HG02610 (cell line): ENCODE measurements at regions not wholly inside any gene's neighbourhood (a gene's known extent, or its start where the extent isn't known, plus 50 kb on each side); places are given as distances from the start of the nearest gene placed in this dataset.

Source experiments
- ATAC-seq: cut with Tn5 transposase; IDR thresholded peaks from one replicate; pipeline ENCODE4 v1.9.1; 2021; ENCODE audit warnings: mild to moderate bottlenecking, moderate library complexity; ENCODE audit not compliant: unreplicated experiment

GRCh38 chr1:106962591-106962990 lies 93.9 kb upstream of the PRMT6 start:
- ATAC-seq: no peak

GRCh38 chr1:106964495-106964894 lies 92.0 kb upstream of the PRMT6 start:
- no peak for ATAC-seq

- ATAC-seq: no peak
These were observed 87.8 kb upstream of the PRMT6 start for GRCh38 chr1:106968644-106969043.

- ATAC-seq: no peak
These were observed 86.7 kb upstream of the PRMT6 start for GRCh38 chr1:106969731-106970130.

GRCh38 chr1:106972074-106972473 lies 84.4 kb upstream of the PRMT6 start:
- ATAC-seq: no peak

- no peak for ATAC-seq
These were observed 80.5 kb upstream of the PRMT6 start for GRCh38 chr1:106975944-106976343.

GRCh38 chr1:106978477-106979322 lies 77.8 kb upstream of the PRMT6 start:
- no peak for ATAC-seq

- ATAC-seq: no peak
These were observed 77.1 kb upstream of the PRMT6 start for GRCh38 chr1:106979371-106979770.

GRCh38 chr1:106980121-106980520 lies 76.4 kb upstream of the PRMT6 start:
- no peak for ATAC-seq

GRCh38 chr1:106984801-106985200 lies 71.7 kb upstream of the PRMT6 start:
- no peak for ATAC-seq

- no peak for ATAC-seq
These were observed 69.9 kb upstream of the PRMT6 start for GRCh38 chr1:106986603-106987002.

- ATAC-seq: peak; percentile 95
These were observed 60.5 kb upstream of the PRMT6 start for GRCh38 chr1:106995970-106996369.

- ATAC-seq: no peak
These were observed 58.0 kb upstream of the PRMT6 start for GRCh38 chr1:106998431-106999002.

- ATAC-seq: no peak
These were observed 55.6 kb upstream of the PRMT6 start for GRCh38 chr1:107000902-107001301.

GRCh38 chr1:107003972-107004371 lies 52.5 kb upstream of the PRMT6 start:
- no peak for ATAC-seq

- no peak for ATAC-seq
These were observed 52.1 kb upstream of the PRMT6 start for GRCh38 chr1:107004421-107004820.
